DMS53 (cell line): ENCODE measurements at regions not wholly inside any gene's neighbourhood (a gene's known extent, or its start where the extent isn't known, plus 50 kb on each side); places are given as distances from the start of the nearest gene placed in this dataset.
"Not testable (repeated sequence)": the region's sequence is repeated elsewhere in the genome, so short reads cannot be mapped to it uniquely, and the experiment has no call there.

Experiments
- DNase-seq: peaks from one replicate; lab custom pipeline; 2025; lab: John Stamatoyannopoulos, UW

DNA sequence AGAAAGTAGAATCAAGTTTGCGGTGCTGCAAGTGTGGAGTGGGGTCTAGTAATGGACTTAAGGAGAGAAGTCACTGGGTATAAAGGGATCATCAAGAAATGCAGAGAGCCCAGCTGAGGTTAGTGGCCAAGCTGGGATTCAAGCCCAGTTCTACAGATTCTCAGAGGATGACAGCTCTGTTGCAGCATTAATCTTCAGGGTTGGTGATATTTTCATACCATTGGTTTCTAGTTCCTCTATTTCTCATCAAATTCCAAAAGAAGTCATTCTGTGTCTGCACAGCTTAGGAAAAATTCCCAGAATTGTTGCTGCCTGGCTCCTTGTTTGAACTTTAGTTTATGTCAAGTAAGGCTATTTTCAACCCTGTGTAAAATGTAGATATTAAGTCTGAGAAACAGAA, 169.5 kb upstream of the NTF3 start:
- no peak for DNase-seq

DNA sequence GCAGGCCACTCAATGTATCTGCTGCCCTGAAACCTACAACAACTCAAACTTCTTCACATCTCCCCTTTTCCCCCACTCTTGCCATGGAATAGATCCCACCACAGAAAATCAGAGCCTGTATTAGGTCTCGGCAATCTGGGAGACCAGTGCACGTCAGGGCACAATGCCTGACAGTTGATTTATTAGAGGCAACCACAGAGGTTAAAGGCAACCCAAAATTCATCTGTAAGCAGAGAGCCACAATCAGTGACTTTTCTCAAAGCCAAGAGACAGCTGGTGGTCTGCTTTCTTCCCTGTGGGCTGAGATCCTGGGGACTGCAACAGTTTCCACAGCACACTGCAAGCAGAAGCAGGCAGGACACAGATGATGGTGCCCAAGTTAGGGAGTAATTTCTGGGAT, 169.0 kb upstream of the NTF3 start:
- DNase-seq, result no peak

DNA sequence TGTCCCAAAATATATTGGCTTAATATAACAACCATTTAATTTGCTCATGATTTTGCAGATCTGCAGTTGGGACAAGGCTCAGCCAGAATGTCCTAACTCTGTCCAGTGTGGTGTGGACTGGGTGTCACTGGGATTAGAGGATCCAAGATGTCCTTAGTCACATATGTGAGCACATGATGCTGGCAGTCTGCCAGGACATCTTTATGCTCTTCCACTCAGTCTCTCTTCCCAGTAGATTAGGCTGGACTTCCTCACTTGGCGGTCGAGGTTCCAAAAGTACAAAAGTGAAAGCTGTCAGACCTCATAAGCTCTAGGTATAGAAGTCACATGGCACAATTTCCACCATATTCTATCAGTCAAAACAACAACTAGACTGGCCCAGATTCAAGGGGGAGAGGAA, 167.9 kb upstream of the NTF3 start:
- peak; percentile 82 for DNase-seq

DNA sequence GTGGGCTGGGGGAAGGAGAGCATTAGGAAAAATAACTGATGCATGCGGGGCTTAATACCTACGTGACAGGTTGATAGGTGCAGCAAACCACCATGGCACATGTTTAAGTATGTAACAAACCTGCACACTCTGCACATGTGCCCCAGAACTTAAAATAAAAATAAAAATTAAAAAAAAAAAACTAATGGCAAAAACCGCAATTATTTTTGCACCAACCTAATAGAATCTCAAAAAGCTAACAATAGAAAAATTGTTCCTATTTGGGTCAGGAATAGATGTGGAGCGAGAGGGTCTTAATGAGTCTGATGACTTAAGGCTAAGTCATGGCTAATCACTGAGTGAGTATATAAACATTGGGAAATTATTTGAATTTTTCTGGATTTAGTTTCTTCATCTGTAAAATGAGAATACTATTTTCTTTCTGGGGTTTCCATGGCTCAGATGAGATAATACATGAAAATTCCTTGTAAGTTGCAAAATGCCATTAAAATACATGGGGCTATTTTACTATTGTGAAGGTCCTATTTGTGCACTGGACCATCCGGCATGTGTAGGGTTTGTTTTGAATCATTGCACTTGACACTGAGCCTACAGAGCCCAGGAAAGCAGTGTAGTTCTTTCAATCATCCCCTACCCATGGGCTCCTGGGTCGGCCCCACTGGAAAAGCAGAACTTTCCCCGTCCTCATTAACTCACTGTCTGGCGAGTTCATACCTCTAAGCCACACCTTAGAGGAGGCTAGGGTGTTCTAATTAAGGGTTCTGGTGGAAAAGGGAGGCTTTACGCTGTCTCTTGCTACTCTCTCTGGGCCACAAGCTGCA, 164.1 kb upstream of the NTF3 start:
- no peak for DNase-seq

DNA sequence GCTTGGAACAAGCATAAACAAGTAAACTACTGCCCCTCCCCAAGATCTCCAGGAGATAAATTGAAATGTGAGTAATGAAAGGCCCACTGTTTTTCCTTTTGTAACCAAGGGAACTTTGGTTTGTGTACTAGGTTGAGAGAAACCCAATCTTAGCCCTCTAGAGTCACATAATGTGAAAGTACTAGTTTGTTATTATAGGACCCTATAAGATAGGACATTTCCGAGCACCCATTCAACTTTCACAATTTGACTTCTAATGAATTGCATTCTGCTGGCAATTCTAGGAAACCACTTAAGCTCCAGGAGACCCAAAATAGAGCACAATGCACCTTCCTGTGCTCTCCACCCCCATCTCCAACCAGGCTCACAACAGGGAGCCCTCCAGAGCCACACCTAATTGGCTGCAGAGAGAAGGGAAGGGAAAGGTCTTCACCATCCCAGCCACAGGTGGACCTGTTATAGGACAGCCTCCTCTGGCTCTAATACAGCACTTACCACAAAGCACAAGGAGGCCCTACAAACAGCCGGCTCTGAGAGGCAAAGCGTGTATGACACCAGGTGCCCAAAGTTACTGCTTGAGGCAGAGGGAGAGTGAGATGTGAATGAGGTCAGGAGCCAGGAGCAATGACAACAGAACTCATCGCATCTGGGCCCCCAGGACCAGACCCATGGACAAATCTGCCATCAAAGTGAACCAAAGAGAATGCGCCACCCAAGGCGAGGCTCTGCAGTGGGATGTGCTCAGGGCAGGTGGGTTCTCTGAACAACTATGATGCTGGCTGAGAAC, 163.3 kb upstream of the NTF3 start:
- no peak for DNase-seq

DNA sequence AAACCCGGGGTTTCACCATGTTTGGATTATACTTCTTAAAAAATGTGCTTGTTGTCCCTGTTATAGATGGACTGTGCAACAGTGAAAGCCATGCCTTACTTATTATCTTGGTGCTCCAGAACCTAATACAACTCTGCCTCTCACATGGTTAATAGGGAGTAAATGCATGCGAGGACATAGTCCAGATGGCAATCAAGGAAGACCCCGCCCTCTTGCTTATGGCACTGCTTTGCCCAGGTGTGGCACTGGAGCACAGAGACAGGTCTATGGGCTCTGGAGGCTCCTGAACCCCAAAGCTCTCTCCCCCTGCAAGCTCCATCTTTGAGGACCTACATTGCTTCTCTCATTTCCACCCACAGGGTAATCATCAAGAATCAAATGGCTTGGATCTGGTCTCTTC, 162.1 kb upstream of the NTF3 start:
- DNase-seq, result no peak

DNA sequence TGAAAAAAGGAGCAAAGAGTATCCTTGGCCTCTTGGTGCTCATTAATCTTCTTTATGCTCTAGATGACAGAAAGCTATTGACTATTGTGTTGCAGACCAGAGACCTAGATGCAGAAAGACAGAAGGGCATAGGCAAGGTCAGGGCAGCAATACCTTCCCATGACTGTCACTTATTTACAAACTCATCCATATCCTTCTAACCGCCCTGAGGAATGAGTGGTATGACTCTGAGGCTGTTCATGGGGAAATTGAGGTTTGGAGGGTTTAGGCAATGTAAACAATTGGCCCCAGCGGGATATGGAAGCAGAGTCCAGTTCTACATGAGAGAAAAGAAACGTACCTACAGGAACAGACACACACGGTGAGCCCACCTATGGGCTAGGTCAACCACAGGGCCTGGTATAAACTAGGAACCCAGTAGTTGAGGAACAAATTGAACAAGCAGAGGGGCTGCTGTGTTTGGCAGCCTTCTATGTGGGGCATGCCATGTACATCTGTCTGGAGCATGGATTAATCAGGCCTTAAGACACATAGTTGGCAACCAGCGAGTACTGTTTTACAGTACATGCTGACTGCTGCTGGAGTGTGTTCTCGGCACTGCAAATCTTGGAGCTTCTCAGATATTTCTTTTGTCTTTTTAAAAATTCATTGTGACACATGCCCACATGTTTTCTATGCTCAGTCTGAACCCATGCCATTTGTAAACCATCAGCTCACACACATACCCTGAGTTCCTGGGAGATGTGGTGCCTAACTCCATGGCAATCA, 159.7 kb upstream of the NTF3 start:
- DNase-seq, result no peak

DNA sequence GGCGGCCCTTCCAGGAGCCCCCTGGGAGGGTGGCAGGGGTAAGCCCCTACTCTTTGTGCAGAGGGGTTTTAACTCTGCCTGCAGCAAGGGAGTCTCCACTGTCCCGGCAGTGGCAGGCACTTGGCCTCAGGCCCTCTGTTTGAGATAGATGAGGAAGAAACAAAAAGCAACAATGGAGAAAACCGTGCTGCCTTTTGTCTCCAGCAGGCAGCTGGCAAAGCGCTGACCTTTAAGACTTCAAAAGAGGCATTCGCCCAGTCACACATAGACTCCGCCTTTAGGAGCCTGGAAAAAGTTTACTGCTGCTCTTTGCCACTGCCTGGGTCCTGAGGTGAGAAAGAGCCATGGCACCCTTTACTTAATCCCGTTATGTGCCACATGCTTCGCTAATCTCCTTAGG, 158.2 kb upstream of the NTF3 start:
- peak; percentile 93 for DNase-seq

DNA sequence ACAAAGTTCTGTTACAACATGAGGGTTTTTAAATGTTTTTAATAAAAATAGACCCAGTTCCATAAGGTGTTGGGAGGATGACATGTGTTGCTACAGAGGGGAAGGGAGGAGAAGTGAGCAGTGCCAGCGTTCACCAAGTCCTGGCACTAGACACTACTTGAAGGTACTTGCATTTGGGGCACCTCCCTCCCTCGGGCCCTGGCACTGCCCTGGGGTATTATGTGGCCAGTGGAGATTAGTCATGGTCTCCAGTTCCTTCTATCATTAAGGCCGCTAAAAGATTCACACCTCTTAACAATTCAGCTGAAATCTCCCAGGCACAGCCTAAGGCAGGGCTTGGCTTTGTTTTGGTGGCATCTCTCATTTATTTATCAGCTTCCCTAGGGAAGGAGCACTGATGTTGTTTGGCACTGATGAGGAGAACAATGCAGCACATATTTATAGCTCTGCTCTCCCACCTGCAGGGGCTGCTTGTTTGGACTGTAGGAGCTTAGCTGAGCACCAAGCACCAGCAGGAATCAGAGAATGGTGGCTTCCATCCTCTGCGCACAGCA, 155.5 kb upstream of the NTF3 start:
- peak; percentile 64 for DNase-seq

DNA sequence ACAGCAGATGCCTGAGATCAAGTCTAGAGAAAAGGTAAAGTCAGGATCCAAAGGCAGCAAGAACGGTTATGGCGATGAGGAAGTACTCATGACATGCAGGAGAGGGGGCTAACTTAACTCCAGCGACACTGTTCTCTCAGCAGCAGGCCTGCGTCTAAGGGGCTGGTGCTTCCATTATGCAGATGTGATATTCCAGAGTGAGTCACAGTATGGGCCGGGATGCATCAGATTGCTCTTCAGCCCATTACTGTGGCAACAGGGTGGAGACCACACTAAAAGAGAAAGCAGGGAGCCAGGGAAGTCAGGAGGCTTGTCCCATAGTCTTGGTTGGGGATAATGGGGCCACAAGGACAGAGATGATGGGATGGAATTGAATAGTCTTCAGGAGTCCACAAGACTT, 151.8 kb upstream of the NTF3 start:
- no peak for DNase-seq

DNA sequence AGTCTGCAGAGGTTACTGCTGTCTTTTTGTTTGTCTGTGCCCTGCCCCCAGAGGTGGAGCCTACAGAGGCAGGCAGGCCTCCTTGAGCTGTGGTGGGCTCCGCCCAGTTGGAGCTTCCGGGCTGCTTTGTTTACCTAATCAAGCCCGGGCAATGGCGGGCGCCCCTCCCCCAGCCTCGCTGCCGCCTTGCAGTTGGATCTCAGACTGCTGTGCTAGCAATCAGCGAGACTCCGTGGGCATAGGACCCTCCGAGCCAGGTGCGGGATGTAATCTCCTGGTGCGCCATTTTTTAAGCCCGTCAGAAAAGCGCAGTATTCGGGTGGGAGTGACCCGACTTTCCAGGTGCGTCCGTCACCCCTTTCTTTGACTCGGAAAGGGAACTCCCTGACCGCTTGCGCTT, 141.5 kb upstream of the NTF3 start:
- not testable (repeated sequence) for DNase-seq

DNA sequence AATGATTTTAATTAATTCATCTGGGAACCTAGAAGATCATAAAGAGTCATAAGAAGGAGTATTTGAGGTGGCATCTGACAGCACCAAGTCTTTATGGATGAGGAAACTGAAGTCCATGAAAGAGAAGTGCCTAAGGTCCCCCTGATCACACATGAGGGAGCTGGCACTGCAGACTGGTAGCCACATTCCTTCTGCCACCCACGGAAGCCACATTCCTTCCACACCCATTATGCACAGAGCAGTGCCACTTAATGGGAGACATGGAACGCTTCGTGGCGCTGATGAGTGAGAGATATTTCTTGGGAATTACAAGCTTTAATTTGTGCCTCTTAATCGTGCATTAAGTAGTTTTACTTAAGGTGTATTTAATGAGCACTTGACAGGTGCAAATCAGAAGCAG, 139.3 kb upstream of the NTF3 start:
- DNase-seq, result no peak

DNA sequence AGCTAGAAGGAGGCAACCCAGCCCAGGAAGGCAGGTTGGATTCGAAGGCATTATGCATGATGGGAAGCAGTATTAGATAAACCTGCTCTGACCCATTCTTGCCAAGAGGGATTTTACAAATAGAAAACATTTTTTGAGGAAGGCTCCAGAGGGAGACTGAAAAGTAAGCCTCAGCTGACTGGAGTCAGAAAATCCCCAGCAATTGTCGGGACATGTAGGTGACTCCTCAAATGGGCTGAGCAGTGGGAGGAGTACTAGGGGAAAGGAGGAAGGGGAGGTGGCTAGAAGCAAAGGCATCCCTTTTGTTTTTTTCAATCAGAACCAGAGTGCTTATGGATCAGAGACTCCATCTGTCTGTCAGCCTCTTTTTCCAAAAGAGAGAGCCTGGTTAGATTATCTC, 138.1 kb upstream of the NTF3 start:
- no peak for DNase-seq

DNA sequence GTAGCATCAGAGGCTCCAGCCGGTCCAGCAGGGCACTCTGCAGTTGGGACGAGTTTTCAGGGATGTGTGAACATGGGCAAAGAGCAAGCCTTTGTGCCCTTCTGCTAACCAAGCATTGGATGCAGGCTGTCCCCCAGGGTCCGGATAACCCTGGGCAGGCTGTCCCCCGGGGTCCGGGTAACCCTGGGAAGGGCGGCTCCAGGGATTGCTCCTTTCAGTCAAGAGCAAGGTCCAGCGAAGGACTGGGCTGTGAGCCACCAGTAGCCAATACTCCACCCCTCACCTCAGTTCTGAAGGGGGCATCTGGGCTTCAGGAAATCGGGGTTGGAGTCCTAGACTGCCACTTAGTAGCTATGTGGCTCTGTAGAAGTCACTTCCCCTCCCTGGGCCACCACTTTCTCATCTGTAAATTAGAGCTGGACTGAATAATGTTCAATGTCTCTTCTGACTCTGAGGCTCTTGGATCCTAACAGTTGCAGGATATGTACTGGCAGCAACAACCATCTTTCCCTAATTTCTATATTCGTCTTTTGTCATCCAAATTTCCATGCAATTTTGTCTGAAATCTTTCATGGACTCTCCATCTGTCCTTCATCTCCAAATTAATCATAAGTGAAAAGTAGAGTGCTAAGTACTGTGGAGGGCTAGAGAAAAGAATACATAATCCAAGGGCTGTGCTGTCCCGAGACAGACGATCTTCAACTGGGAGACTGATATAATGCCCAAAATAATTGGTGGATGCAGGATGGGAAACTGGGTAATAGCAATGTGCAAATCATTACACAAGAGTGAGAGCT, 137.4 kb upstream of the NTF3 start:
- no peak for DNase-seq

DNA sequence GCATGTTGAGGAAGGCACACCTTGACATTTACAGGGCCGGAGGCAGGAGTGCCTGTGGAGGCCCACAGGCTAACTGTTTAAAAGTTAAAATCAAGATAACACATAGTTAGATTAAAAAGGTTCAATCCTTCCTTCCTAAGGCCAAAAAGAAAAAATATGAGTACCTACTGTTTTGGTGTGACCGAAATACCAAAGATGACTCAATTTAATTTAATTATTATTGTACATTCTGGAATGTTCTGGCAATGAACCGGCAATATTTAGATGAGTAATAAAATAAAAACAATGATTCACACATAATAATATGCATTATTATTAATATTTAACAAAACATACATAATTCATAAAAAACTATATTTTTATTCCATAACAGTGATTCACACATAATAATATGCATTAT, 136.8 kb upstream of the NTF3 start:
- no peak for DNase-seq

DNA sequence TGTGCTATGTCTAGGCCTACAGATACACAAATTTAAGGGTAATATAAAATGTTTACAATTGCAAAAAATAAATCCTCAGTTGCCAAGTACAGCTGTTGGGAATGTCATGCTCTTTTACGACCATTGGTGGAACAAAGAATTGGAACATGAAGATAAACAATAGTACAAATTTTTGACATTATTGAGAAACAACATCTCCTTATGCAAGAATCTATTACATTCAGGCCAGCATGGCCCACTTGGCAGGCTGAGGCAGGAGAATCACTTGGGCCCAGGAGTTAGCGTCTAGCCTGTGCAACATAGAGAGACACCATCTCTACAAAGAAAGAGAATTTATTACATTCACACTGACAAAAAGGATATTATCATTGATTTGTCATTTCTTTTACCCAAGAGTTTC, 135.9 kb upstream of the NTF3 start:
- no peak for DNase-seq

DNA sequence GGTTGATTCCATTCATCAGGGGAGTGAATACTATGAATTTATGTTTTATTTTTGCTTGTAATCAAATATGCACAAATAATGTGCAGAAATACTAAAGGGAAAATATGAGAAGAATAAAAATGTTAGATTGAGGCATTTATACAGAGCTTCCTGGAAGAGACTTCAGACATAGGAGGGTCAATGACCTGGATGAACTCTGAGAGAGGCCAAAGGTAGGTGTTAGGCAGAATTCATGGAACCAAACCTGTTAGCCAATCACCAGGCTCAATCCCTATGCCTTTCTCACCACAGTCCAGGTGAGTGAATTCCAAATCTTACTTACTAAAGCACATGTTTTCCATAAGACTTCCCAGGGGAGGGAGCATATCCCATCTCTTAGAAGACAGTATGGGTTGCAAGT, 130.4 kb upstream of the NTF3 start:
- no peak for DNase-seq

DNA sequence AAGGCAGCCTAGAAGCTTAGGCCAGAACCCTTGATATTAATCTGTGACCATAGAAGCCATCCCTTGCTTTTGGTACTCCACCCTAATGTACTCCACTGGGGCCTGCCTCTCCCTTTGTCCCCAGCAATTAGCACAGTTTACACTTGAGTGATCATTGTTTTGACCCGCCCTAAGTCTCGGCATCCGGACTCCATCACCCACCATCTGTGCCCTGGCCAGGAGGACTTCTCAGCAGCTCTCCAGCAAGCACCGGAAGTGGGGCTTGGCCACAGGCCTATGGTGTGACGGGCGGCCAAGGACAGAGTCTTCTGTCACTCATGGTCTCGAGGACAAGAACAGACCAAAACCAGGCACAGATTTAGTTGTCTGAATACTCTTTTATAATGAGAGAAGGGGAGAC, 126.5 kb upstream of the NTF3 start:
- no peak for DNase-seq

DNA sequence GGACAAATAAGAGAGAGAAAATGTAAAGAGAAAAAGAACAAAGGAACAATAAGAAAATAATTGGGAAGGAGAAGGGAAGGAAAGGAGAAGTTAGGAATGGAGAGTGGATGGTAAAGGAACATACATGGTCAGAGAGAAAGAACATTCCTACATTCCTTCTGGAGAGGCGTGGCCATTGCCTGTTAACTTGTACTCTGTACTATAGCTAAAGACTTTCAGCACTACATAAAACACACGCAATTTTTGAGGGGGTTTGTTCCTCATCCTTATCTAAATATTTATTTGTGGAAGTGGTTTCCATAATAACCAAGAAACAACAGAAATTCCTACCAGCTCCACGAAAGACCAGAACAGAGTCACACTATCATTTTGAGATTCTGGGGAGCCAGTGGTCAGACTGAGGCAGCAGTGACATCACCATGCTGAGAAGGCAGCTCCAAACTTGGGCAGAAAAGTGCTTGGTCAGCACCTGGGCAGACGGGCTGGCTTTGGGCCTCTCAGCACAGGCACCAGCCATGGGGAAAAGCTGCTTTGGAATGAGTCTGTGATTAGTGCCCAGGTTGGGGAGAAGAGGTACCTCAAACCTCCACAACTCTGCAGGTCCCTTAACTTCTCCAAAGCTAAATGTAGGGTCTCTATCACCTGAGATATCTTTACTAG, 125.9 kb upstream of the NTF3 start:
- DNase-seq, result no peak

DNA sequence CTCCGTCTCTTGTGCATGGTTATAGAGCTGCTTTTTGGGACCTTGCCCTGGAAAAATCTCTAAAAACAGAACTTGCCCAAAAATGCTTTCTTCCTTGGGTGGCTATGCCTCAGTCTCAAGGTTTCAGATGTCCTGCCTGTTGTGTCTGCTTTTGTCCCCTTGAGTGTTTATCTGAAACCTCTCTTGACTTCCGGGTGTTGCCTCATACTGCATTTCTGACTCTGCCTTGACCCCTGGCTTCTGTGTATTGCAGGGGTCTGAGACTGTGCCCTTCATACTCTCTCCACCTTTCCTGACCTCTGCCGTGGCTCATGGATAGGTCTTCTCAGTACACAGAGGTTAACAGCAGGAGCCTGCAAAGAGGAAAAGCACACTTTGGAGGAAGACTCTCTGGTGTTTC, 124.8 kb upstream of the NTF3 start:
- peak; percentile 80 for DNase-seq

DNA sequence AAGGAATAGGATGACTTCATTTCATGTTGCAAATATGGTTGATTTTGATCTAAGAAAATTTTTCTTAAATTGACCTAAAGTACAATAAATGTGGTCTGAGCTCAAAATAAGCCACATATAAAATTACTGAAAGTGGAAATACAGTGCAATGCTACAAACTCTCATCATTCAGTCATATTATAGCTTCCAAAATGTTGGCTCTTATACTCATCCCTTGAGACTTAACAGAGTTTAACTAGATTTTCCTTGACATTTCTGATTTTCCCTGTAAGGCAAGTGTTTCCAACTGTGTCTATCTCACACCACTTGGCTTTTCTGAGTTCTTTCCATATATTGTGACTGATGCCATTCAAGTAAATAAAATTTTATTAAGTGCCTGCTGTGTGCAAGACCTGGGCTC, 123.7 kb upstream of the NTF3 start:
- DNase-seq, result no peak
